Adrenal gland (tissue), 9 donors: ENCODE measurements at regions not wholly inside any gene's neighbourhood (a gene's known extent, or its start where the extent isn't known, plus 50 kb on each side); places are given as distances from the start of the nearest gene placed in this dataset.

Source experiments
- DNase-seq, 7 donors: peaks; one replicate each; pipeline ENCODE4 v3.0.0-alpha.2; 2019 to 2020
- H3K27ac ChIP-seq, 5 donors: fragments of 200-600 bp; sonication (generic) in 4 of 5; 1 replicate in 3 of 5; 2 replicates in 2 of 5; pipeline versions ENCODE4 v1.5.1 to v1.8.0; 2016 to 2020; ENCODE audit warnings: mild to moderate bottlenecking in 1 of 5
- H3K27me3 ChIP-seq: fragments of 200-600 bp; 2 replicates; pipeline ENCODE4 v1.8.0; 2021
- H3K36me3 ChIP-seq, 2 donors: fragments of 200-600 bp; replicated peaks in 1 of 2; 1 replicate in 1 of 2; 2 replicates in 1 of 2; pipeline versions ENCODE4 v1.5.1 to v1.8.0; 2018 to 2022
- H3K4me1 ChIP-seq, 2 donors: fragments of 200-600 bp; replicated peaks in 1 of 2; 1 replicate in 1 of 2; 2 replicates in 1 of 2; pipeline versions ENCODE4 v1.5.1 to v1.8.0; 2018 to 2021
- H3K4me3 ChIP-seq, 4 donors: fragments of 200-600 bp; sonication (generic) in 3 of 4; one replicate each; pipeline ENCODE4 v1.5.1; 2016 to 2018
- H3K9me3 ChIP-seq, 3 donors: fragments of 200-600 bp; sonication (generic) in 1 of 3; replicated peaks in 1 of 3; 1 replicate in 2 of 3; 2 replicates in 1 of 3; pipeline versions ENCODE4 v1.5.1 to v1.8.0; 2016 to 2021
- CTCF ChIP-seq, 6 experiments: fragments of 450-650 bp in 4 of 6; fragments of 200-600 bp in 2 of 6; sonication (generic) in 1 of 6; IDR thresholded peaks; 1 replicate in 5 of 6; 2 replicates in 1 of 6; pipeline versions ENCODE4 v1.5.1 to v1.8.0; 2016 to 2021; ENCODE audit warnings: antibody characterized with exemption in 6 of 6, mild to moderate bottlenecking in 2 of 6, moderate library complexity in 1 of 6
- POLR2A ChIP-seq, 2 donors: fragments of 450-650 bp; IDR thresholded peaks; one replicate each; pipeline ENCODE4 v1.6.1; 2017; ENCODE audit warnings: antibody characterized with exemption in 2 of 2, mild to moderate bottlenecking in 2 of 2, moderate library complexity in 1 of 2
- WGBS, 4 donors: extraction: QIAGEN DNeasy Blood & Tissue Kit in 2 of 4; methylation state at CpG; one replicate each; pipeline versions ENCODE4 v1.1.5 to v1.1.7; 2013 to 2017; 5-methylcytosine and 5-hydroxymethylcytosine counted together
- intact Hi-C, 2 donors: fragments of 100-400 bp; cut with DNase I; formaldehyde crosslinking; loops; one replicate each; pipeline versions ENCODE4 v1.14.1 to v1.15.0; 2022 to 2023
- donor health status: healthy with polysubstance abuse.
- donor health status: Bipolar disorder and iron deficiency.
- donor health status: DM: yes; HTN: yes; CAD: no.
- donor health status: DM: no; HTN: no; CAD: no.
- donor health status: DM: no; HTN: no; CAD: no.

DNA sequence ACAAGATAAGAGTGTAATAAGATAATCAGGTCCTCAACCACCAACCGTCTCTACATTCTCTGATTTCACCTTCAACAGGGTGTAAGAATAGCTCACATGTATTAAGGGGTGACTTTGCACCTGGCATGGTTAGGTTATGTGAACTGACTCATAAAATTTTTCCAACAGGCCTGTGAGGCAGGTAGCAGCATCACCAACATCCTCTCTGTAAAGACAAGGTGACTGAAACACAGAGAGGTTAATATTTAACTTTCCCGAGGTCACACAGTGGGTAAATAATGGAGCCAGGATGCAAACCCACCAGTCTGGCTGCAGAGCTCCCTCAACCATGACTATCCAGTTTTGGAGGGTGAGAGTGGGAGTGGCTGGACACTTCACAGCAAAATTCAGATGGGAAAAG lies 317.2 kb downstream of the C16orf95 start:
- H3K27me3 ChIP-seq, result no peaks in the 10 kb centered on the region
- 29 to 58% (median 54%) methylated on average over 2 of the region's 2 CpGs for WGBS, 4 donors

DNA sequence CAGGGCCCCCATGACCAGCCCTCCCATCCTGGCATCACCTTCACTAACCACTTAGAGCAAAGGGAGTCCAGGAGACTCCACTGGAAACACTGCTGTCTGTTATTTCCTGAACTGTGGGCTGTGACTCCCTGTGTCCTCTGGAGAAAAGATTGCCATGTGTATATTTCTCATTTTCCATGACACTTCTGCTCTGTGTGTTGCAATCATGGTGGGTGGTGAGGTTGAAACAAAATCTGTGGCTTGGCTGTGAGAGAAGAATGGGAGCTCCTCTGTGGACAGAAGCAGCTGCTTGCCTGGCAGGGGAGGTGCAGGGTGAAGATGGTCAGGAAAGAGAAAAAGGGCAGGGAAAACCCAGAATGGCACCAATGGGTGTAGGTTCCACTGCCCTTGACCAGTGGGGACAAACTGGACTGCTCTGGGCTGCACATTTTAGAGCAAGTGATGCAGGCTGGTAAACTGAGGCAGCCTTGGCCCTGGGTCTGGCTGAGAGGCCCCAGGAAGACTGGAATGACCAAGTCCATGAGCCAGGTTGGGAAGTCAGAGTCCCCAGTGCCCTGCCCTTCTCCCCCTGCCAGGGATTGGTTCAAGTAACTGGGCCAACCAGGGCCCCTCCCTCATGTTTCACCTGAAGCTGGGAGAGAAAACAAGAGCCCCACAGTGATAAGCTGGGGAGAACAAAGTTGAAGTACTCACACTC lies 314.3 kb downstream of the C16orf95 start:
- intact Hi-C loops, result no loop called here
- Histone ChIP-seq H3K36me3 (no peaks in the 10 kb centered on the region), H3K4me3 (no peak overlapping the region), H3K4me1 (no peaks in the 10 kb centered on the region), H3K9me3 (no peaks in the 10 kb centered on the region), H3K27ac (no peak overlapping the region), H3K27me3 (no peaks in the 10 kb centered on the region)
- peak in 1 of 7 donors; percentile 11 for DNase-seq
- no peak for TF ChIP-seq CTCF (IDR thresholded peaks at IDR 0.05)
- TF ChIP-seq POLR2A (IDR thresholded peaks at IDR 0.05), result no peak

More for the DNA sequence above, 317.2 kb downstream of the C16orf95 start:
- intact Hi-C loops, result no loop called here
- Histone ChIP-seq H3K4me3 (no peak overlapping the region), H3K36me3 (no peaks in the 10 kb centered on the region), H3K9me3 (no peaks in the 10 kb centered on the region), H3K27ac (no peak overlapping the region), H3K4me1 (no peaks in the 10 kb centered on the region)
- TF ChIP-seq CTCF (IDR thresholded peaks at IDR 0.05), result no peak
- no peak for TF ChIP-seq POLR2A (IDR thresholded peaks at IDR 0.05)
- DNase-seq, result no peak

DNA sequence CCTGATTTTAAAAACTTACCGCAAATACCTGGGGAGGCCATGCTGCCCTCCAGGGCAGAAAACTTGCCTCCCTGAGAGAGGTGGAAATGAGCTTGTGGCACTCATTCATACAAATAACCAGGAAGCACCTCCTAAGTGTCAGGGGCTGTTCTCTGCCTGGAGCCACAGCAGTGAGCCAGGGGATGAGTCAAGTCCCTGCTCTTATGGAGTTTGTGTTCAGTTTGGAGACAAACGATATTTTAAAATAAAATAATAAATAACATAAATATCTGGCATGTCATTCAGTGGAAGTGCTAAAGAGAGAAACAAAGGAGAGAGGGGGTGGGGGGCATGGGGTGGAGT lies 313.8 kb downstream of the C16orf95 start:
- no peak overlapping the region for H3K4me3 ChIP-seq

DNA sequence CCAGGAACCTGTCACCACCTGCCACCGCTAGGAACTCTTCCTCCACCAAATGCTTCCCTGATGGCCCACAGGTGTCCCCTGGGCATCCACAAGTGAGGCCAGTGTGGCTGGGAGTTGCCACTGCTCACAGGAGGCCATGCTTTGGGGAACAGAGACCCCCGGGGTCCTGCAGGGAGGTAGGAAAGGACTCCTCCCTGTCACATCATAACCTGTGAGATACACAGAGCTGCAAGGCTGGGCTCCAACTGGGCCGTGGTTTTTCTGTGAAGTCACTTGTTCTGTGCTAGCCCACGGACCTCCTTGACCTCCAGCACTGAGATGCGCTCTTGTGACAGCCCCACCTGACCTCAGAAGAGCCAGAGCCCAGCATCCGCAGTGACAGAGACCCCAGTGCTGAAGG lies 311.2 kb downstream of the C16orf95 start:
- Histone ChIP-seq H3K27me3 (no peaks in the 10 kb centered on the region), H3K4me3 (no peak overlapping the region), H3K9me3 (no peaks in the 10 kb centered on the region), H3K36me3 (no peaks in the 10 kb centered on the region), H3K27ac (no peak overlapping the region), H3K4me1 (no peaks in the 10 kb centered on the region)
- 83 to 88% (median 85%) methylated on average over 3 to 6 of the region's 6 CpGs for WGBS, 4 donors
- intact Hi-C loops, result no loop called here
- no peak for TF ChIP-seq CTCF (IDR thresholded peaks at IDR 0.05)
- TF ChIP-seq POLR2A (IDR thresholded peaks at IDR 0.05), result no peak
- DNase-seq, result peak in 1 of 7 donors; percentile 6

More for the DNA sequence above, 313.8 kb downstream of the C16orf95 start:
- Histone ChIP-seq H3K9me3 (no peaks in the 10 kb centered on the region), H3K36me3 (no peaks in the 10 kb centered on the region), H3K27me3 (no peaks in the 10 kb centered on the region), H3K27ac (no peak overlapping the region), H3K4me1 (no peaks in the 10 kb centered on the region)
- no peak for TF ChIP-seq CTCF (IDR thresholded peaks at IDR 0.05)
- no peak for TF ChIP-seq POLR2A (IDR thresholded peaks at IDR 0.05)
- no peak for DNase-seq
- 62 to 73% (median 66%) methylated on average over 2 of the region's 2 CpGs for WGBS, 4 donors
- intact Hi-C loops, result no loop called here
